ENCODE measurements at regions not wholly inside any gene's neighbourhood (a gene's known extent, or its start where the extent isn't known, plus 50 kb on each side); places are given as distances from the start of the nearest gene placed in this dataset.
"Not testable (repeated sequence)": the region's sequence is repeated elsewhere in the genome, so short reads cannot be mapped to it uniquely, and the experiment has no call there.

DNA sequence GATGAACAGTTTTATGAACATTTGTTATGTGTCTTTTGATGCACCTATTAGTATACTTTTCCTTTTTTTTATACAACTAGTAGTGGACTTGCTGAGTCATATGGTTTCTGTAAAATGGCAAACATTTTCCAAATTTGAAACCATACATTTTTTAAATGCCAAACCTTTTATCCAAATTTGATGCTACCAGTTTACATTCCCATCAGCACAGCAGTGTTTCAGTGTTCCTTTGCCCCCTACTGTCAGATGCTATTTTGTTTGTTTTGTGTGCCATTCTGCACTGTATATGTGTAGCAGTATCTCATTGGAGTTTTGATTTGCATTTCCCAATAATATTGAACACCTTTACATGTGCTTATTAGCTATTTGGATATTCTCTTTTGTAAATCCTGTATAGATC lies 219.4 kb downstream of the TANC2 start:
- DNase-seq: no peak

- DNase-seq: no peak
These were observed 223.0 kb downstream of the TANC2 start for GRCh38 chr17:63189082-63189481.

DNA sequence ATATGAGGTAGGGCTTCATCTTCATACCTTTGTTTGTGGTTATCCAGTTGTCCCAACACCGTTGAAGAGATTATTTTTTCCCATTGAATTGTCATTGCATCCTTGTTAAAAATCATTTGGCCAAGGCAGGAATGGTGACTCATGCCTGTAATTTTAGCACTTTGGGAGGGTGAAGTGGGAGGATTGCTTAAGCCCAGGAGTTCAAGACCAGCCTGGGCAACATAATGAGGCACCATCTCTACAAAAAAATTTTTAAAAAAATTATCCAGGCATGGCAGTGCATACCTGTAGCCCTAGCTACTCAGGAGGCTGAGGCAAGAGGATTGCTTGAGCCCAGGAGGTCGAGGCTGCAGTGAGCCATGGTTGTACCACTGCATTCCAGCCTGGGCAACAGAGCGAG lies 223.9 kb downstream of the TANC2 start:
- DNase-seq: no peak

GRCh38 chr17:63190821-63191370 lies 224.9 kb downstream of the TANC2 start:
- DNase-seq: no peak

- DNase-seq: no peak
These were observed 225.6 kb downstream of the TANC2 start for GRCh38 chr17:63191610-63192009.

DNA sequence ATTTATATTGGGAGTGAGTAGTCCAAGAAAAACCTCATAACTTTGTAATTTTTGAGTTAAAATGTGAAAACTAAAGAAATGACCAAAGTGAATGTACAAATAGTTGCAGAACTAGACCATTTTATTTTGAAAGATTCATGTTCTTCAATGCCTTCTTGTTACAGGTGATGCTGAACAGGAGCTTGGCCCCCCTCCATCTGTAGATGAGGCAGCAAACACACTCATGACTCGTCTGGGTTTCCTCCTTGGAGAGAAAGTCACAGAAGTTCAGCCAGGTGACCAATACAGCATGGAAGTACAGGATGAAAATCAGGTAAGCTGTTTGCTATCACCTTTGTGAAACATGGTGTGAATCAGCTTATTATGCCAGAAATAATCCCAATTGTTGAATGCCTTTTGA lies 227.8 kb downstream of the TANC2 start:
- DNase-seq: no peak

- DNase-seq: no peak
These were observed 230.8 kb downstream of the TANC2 start for GRCh38 chr17:63196772-63197335.

- DNase-seq: no peak
These were observed 237.6 kb downstream of the TANC2 start for GRCh38 chr17:63203652-63204051.

DNA sequence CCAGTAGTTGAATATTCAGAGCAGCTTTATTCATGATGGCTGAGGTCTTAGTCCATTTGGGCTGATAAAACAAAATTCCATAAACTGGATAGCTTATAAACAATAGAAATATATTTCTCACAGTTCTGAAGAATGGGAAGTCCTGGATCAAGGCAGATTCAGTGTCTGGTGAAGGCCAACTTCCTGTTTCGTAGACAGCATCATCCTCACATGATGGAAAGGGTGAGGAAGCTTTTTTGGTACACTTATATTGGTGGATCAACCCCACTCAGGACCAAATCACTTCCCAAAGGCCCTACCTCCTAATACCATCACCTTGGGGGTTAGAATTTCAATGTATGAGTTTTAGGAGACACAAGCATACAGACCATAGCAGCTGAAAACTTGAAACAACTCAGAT lies 224.2 kb downstream of the CYB561 start:
- DNase-seq: no peak

DNA sequence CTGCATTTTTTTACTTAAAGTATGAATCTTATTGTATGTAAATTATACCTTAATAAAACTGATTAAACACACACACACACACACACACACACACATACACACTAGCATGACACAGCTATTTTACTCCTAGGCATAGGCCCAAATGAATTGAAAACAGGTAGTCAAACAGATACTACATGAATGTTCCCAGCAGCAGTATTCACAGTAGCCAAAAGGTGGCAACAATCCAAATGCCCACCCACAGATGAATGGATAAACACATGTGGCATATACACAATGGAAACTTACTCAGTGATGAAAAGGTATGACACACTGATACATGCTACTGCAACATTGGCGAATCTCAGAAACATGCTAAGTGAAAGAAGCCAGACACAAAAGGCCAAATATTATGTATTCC lies 223.5 kb downstream of the CYB561 start:
- DNase-seq: no peak

DNA sequence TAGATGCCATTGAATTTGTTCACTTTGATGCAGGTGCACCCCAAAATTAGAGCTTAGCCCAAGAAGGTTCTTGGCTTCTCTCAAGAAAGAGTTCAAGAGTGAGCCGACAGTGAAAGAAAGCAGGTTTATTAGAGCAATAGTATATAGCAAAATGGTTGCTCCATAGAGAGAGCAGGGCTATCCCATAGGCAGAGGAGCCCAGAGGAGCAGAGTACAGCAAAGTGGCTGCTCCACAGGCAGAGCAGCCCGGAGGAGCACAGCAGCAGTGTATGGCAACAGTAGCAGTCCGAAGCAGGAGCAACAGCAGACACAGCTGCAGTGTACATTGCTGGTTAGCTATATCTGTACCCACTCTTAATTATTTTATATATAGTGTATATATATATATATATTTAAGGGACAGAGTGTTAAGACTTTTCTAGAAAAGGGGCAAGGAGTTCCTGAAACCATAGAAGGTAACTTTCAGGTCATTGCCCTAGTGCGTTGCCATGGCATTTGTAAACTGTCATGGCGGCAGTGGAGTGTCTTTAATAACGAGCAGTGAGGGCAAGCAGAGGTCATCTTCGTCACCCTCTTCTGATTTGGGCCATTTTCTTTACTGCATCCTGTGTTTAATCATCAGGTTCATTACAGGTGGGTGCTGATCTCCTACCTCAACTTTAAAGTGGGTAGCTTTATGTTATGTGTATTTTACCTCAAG lies 222.7 kb downstream of the CYB561 start:
- no peak for DNase-seq

- DNase-seq: no peak
These were observed 221.5 kb downstream of the CYB561 start for GRCh38 chr17:63224644-63225043.

- not testable (repeated sequence) for DNase-seq
These were observed 219.4 kb downstream of the CYB561 start for GRCh38 chr17:63226720-63227119.

- DNase-seq: not testable (repeated sequence)
These were observed 215.0 kb downstream of the CYB561 start for GRCh38 chr17:63231015-63231620.

- DNase-seq: no peak
These were observed 213.4 kb downstream of the CYB561 start for GRCh38 chr17:63232565-63233310.

DNA sequence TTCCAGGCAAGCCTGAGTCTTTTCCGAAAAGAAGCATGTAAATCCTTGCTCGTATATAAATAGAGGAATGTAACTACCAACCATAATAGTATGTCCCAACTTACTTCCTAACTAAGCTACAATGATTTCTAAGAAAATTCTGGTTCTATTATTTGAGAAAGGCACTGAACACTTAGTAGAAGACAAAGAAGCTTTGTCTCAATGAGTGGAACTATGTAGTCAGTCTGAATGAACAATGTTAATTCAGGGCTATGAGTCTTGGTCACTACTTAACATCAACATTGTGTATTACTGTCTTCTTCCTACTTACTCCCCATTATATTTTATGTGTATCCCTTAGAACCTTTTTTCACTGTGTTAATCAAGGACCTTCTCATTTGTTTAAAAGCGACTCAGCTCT lies 206.0 kb downstream of the CYB561 start:
- DNase-seq: no peak

GRCh38 chr17:63246344-63246743 lies 199.8 kb downstream of the CYB561 start:
- no peak for DNase-seq

GRCh38 chr17:63247706-63248105 lies 198.4 kb downstream of the CYB561 start:
- DNase-seq: no peak

- DNase-seq: no peak
These were observed 196.7 kb downstream of the CYB561 start for GRCh38 chr17:63249256-63250004.

DNA sequence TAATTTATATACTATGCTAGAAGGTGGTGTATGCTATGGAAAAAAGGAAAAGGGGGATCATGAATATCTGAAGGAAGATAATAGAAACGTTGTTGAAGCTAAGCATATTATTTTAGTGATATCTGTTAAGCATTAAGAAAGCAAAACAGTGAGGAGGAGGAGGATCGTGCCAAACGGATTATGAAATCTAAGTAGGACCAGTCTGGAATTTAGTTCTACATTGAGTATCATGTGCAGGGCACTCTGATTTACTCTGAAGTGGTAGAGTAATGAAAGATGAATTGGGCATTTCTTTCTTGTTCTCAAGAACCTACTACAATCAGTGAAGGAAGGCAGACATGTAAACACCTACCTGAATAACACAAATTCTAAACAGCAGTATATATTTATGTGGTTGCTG lies 195.3 kb downstream of the CYB561 start:
- no peak for DNase-seq

DNA sequence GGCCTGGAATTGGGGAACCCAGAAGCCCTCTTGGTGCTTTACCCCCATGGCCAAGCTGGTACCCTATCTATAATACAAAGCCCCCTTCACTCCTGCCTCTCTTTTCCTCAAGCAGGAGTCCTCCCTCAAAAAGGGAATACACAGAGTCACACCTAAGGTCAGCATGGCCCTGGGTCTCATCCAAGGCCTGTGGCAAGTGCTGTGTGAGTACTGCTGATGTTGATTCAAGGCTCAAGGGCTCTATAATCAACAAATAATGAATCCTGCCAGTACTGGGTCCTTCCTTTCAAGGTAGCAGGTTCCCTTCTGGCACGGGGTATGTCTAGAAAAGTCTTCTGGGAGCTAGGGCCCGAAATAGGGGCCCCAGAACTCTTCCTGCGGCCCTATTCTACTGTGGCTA lies 187.3 kb downstream of the CYB561 start:
- no peak for DNase-seq

- DNase-seq: no peak
These were observed 183.2 kb downstream of the CYB561 start for GRCh38 chr17:63262751-63263476.

Measured in hindlimb muscle (tissue), 1 donor.